Keratinocyte (primary cell): ENCODE measurements at regions not wholly inside any gene's neighbourhood (a gene's known extent, or its start where the extent isn't known, plus 50 kb on each side); places are given as distances from the start of the nearest gene placed in this dataset.

ENCODE experiments used
- DNase-seq: peaks from one replicate; pipeline ENCODE4 v3.0.0-alpha.2; 2011; ENCODE audit warnings: low read depth, missing footprints, low spot score
- FAIRE-seq: peaks from 2 replicates; lab custom pipeline; 2011; peaks lifted over from hg19 to GRCh38; lab: Jason Lieb, UNC
- H2AFZ ChIP-seq: 2 replicates; pipeline ENCODE4 v1.6.0; 2012; ENCODE audit warnings: low read length, control low read depth, inconsistent platforms; ENCODE audit not compliant: control insufficient read depth
- H3K27ac ChIP-seq: 2 replicates; pipeline ENCODE4 v1.5.1; 2011; ENCODE audit warnings: low read length; ENCODE audit not compliant: control insufficient read depth, insufficient read depth
- H3K27me3 ChIP-seq: 3 replicates; pipeline ENCODE4 v1.6.0; 2011; ENCODE audit warnings: low read length; ENCODE audit not compliant: control insufficient read depth, insufficient read depth; ENCODE audit errors: extremely low read depth
- H3K36me3 ChIP-seq, 2 experiments: 2 replicates in 1 of 2; 3 replicates in 1 of 2; pipeline ENCODE4 v1.5.1; 2011; ENCODE audit warnings: low read length in 2 of 2, mild to moderate bottlenecking in 1 of 2; ENCODE audit not compliant: control insufficient read depth in 2 of 2, insufficient read depth in 2 of 2; ENCODE audit errors: extremely low read depth in 1 of 2
- H3K4me1 ChIP-seq: 3 replicates; pipeline ENCODE4 v1.5.1; 2011; ENCODE audit warnings: low read length; ENCODE audit not compliant: control insufficient read depth, insufficient read depth; ENCODE audit errors: extremely low read depth
- H3K4me2 ChIP-seq: 3 replicates; pipeline ENCODE4 v1.6.0; 2011; ENCODE audit warnings: low read depth, low read length; ENCODE audit not compliant: control insufficient read depth, insufficient read depth; ENCODE audit errors: extremely low read depth
- H3K4me3 ChIP-seq, 3 experiments: fragments of 200-600 bp in 1 of 3; sonication (generic) in 1 of 3; 2 replicates in 2 of 3; 3 replicates in 1 of 3; pipeline ENCODE4 v1.5.1; 2011 to 2016; ENCODE audit warnings: low read length in 3 of 3, mild to moderate bottlenecking in 3 of 3, control low read depth in 2 of 3, inconsistent platforms in 1 of 3, low read depth in 1 of 3, mixed read lengths in 1 of 3, mixed run types in 1 of 3, moderate library complexity in 1 of 3; ENCODE audit not compliant: control insufficient read depth in 2 of 3, insufficient read depth in 2 of 3; ENCODE audit errors: extremely low read depth in 1 of 3
- H3K79me2 ChIP-seq: 2 replicates; pipeline ENCODE4 v1.6.0; 2012; ENCODE audit warnings: low read length; ENCODE audit not compliant: control insufficient read depth, insufficient read depth
- H3K9ac ChIP-seq: 3 replicates; pipeline ENCODE4 v1.6.0; 2011; ENCODE audit warnings: low read length; ENCODE audit not compliant: control insufficient read depth, insufficient read depth; ENCODE audit errors: extremely low read depth
- H3K9me1 ChIP-seq: 3 replicates; pipeline ENCODE4 v1.6.0; 2011; ENCODE audit warnings: low read length; ENCODE audit not compliant: control insufficient read depth, insufficient read depth; ENCODE audit errors: extremely low read depth
- H3K9me3 ChIP-seq: 2 replicates; pipeline ENCODE4 v1.5.1; 2012; ENCODE audit warnings: low read depth, low read length; ENCODE audit not compliant: control insufficient read depth
- H4K20me1 ChIP-seq: 3 replicates; pipeline ENCODE4 v1.6.0; 2011; ENCODE audit warnings: low read length; ENCODE audit not compliant: control insufficient read depth, insufficient read depth; ENCODE audit errors: extremely low read depth
- CTCF ChIP-seq, 3 experiments: IDR thresholded peaks in 1 of 3; conservative IDR thresholded peaks in 1 of 3; optimal IDR thresholded peaks in 1 of 3; 2 replicates in 2 of 3; 3 replicates in 1 of 3; pipeline versions ENCODE3 to v1.5.1; 2011; ENCODE audit warnings: low read length in 3 of 3, mild to moderate bottlenecking in 3 of 3, moderate library complexity in 2 of 3, control low read depth in 1 of 3, inconsistent platforms in 1 of 3; ENCODE audit not compliant: insufficient read depth in 2 of 3; ENCODE audit errors: extremely low read depth in 1 of 3
- EZH2 ChIP-seq: IDR thresholded peaks from one replicate; pipeline ENCODE4 v1.6.1; 2012; ENCODE audit warnings: inconsistent platforms, mild to moderate bottlenecking, low read length, moderate library complexity
- dilution Hi-C: fragments of 300-500 bp; cut with MboI; formaldehyde crosslinking; loops from one replicate; pipeline ENCODE4 v1.7.0; 2020; ENCODE audit warnings: low sequenced_read_pairs; ENCODE audit not compliant: extremely low pct_ligation_motif_present

- no peak for TF ChIP-seq EZH2
- no peak for TF ChIP-seq CTCF (optimal IDR thresholded peaks at IDR 0.05 in 1 of 3, IDR thresholded peaks at IDR 0.05 in 1 of 3, conservative IDR thresholded peaks at IDR 0.05 in 1 of 3; ENCODE audit: extremely low read depth in 1 of 3, insufficient read depth in 2 of 3, low read length in 3 of 3)
- no peak overlapping the region for H3K4me3 ChIP-seq
- no peak overlapping the region for H3K9ac ChIP-seq
- H3K27ac ChIP-seq, result peak overlapping the region; percentile 70
- peaks cover 72% of the 10 kb centered on the region for H3K4me1 ChIP-seq
- FAIRE-seq (no peak), DNase-seq (no peak)
- dilution Hi-C loops, result no loop called here
- H4K20me1 ChIP-seq, result no peaks in the 10 kb centered on the region
- no peaks in the 10 kb centered on the region for H3K9me3 ChIP-seq
- no peaks in the 10 kb centered on the region for H3K36me3 ChIP-seq
- H3K27me3 ChIP-seq, result no peaks in the 10 kb centered on the region
- H3K79me2 ChIP-seq, result no peaks in the 10 kb centered on the region
- peak overlapping the region; percentile 11 for H3K4me2 ChIP-seq
- no peaks in the 10 kb centered on the region for H3K9me1 ChIP-seq
- no peak overlapping the region for H2AFZ ChIP-seq
These were observed 160.1 kb upstream of the ATP11B start for GRCh38 chr3:182633186-182633585.

GRCh38 chr3:182636646-182637045, 156.7 kb upstream of the ATP11B start:
- Histone ChIP-seq H3K9me3 (peaks cover 2% of the 10 kb centered on the region), H3K79me2 (no peaks in the 10 kb centered on the region), H3K9ac (no peak overlapping the region), H2AFZ (no peak overlapping the region), H3K36me3 (no peaks in the 10 kb centered on the region), H3K4me1 (peaks cover 42% of the 10 kb centered on the region), H3K4me3 (no peak overlapping the region), H4K20me1 (no peaks in the 10 kb centered on the region), H3K27ac (peak overlapping the region; percentile 32), H3K4me2 (peak overlapping the region; percentile 54), H3K27me3 (no peaks in the 10 kb centered on the region), H3K9me1 (no peaks in the 10 kb centered on the region)
- TF ChIP-seq EZH2 (no peak), CTCF (optimal IDR thresholded peaks at IDR 0.05 in 1 of 3, IDR thresholded peaks at IDR 0.05 in 1 of 3, conservative IDR thresholded peaks at IDR 0.05 in 1 of 3; ENCODE audit: extremely low read depth in 1 of 3, insufficient read depth in 2 of 3, low read length in 3 of 3) (no peak)
- dilution Hi-C loops, result no loop called here
- DNase-seq, result no peak
- FAIRE-seq, result peak; percentile 93
